ENCODE measurements at regions not wholly inside any gene's neighbourhood (a gene's known extent, or its start where the extent isn't known, plus 50 kb on each side); places are given as distances from the start of the nearest gene placed in this dataset.

GRCh38 chr1:30410153-30410851, 313.1 kb downstream of the MATN1 start:
- Histone ChIP-seq H3K9me3 (replicated peaks) (no peaks in the 10 kb centered on the region), H3K4me1 (no peaks in the 10 kb centered on the region), H3K27ac (no peak overlapping the region), H3K27me3 (peaks cover 4% of the 10 kb centered on the region; the same call in 1 of the 2 replicates), H3K36me3 (no peaks in the 10 kb centered on the region), H3K4me3 (no peak overlapping the region)
- DNase-seq = no peak

- DNase-seq = no peak
- Histone ChIP-seq H3K27me3 (peaks cover 4% of the 10 kb centered on the region; the same call in 1 of the 2 replicates), H3K4me3 (no peak overlapping the region), H3K27ac (no peak overlapping the region), H3K36me3 (no peaks in the 10 kb centered on the region), H3K4me1 (no peaks in the 10 kb centered on the region), H3K9me3 (replicated peaks) (no peaks in the 10 kb centered on the region)
Measured at GRCh38 chr1:30409476-30410152, 313.8 kb downstream of the MATN1 start.

- Histone ChIP-seq H3K9me3 (replicated peaks) (no peaks in the 10 kb centered on the region), H3K27me3 (peaks cover 7% of the 10 kb centered on the region), H3K4me1 (no peaks in the 10 kb centered on the region), H3K4me3 (no peak overlapping the region), H3K36me3 (no peaks in the 10 kb centered on the region), H3K27ac (no peak overlapping the region)
- DNase-seq = no peak
Measured at GRCh38 chr1:30407865-30408580, 315.4 kb downstream of the MATN1 start.

GRCh38 chr1:30406996-30407864, 316.2 kb downstream of the MATN1 start:
- H3K4me1 ChIP-seq = no peaks in the 10 kb centered on the region
- no peaks in the 10 kb centered on the region for H3K36me3 ChIP-seq
- H3K27me3 ChIP-seq = peaks cover 6% of the 10 kb centered on the region
- peak in 1 of 2 experiments; percentile 1 for DNase-seq
- no peak overlapping the region for H3K4me3 ChIP-seq
- H3K27ac ChIP-seq = no peak overlapping the region
- H3K9me3 ChIP-seq (replicated peaks) = no peaks in the 10 kb centered on the region

GRCh38 chr1:30405631-30406212, 317.7 kb downstream of the MATN1 start:
- Histone ChIP-seq H3K4me1 (no peaks in the 10 kb centered on the region), H3K36me3 (no peaks in the 10 kb centered on the region), H3K27me3 (peaks cover 6% of the 10 kb centered on the region), H3K9me3 (replicated peaks) (no peaks in the 10 kb centered on the region), H3K27ac (no peak overlapping the region), H3K4me3 (no peak overlapping the region)
- peak in 1 of 2 experiments; percentile 1 for DNase-seq

GRCh38 chr1:30405081-30405480, 318.3 kb downstream of the MATN1 start:
- Histone ChIP-seq H3K9me3 (replicated peaks) (no peaks in the 10 kb centered on the region), H3K27ac (no peak overlapping the region), H3K4me3 (no peak overlapping the region), H3K4me1 (no peaks in the 10 kb centered on the region), H3K27me3 (peaks cover 6% of the 10 kb centered on the region), H3K36me3 (no peaks in the 10 kb centered on the region)
- no peak for DNase-seq

GRCh38 chr1:30404341-30404740, 319.0 kb downstream of the MATN1 start:
- Histone ChIP-seq H3K4me1 (no peaks in the 10 kb centered on the region), H3K36me3 (no peaks in the 10 kb centered on the region), H3K27me3 (peaks cover 6% of the 10 kb centered on the region), H3K27ac (no peak overlapping the region), H3K9me3 (replicated peaks) (no peaks in the 10 kb centered on the region), H3K4me3 (no peak overlapping the region)
- no peak for DNase-seq

- peaks cover 6% of the 10 kb centered on the region for H3K27me3 ChIP-seq
- H3K36me3 ChIP-seq = no peaks in the 10 kb centered on the region
- no peaks in the 10 kb centered on the region for H3K9me3 ChIP-seq (replicated peaks)
- H3K4me1 ChIP-seq = no peaks in the 10 kb centered on the region
- no peak for DNase-seq
- H3K27ac ChIP-seq = no peak overlapping the region
- H3K4me3 ChIP-seq = no peak overlapping the region
Measured at GRCh38 chr1:30403726-30404125, 319.7 kb downstream of the MATN1 start.

GRCh38 chr1:30403061-30403645, 320.2 kb downstream of the MATN1 start:
- Histone ChIP-seq H3K4me3 (no peak overlapping the region), H3K27me3 (peaks cover 6% of the 10 kb centered on the region), H3K27ac (no peak overlapping the region), H3K9me3 (replicated peaks) (no peaks in the 10 kb centered on the region), H3K4me1 (no peaks in the 10 kb centered on the region), H3K36me3 (no peaks in the 10 kb centered on the region)
- no peak for DNase-seq

GRCh38 chr1:30402031-30402430, 321.4 kb downstream of the MATN1 start:
- Histone ChIP-seq H3K27me3 (peaks cover 6% of the 10 kb centered on the region), H3K4me1 (no peaks in the 10 kb centered on the region), H3K9me3 (replicated peaks) (no peaks in the 10 kb centered on the region), H3K36me3 (no peaks in the 10 kb centered on the region), H3K4me3 (no peak overlapping the region), H3K27ac (no peak overlapping the region)
- DNase-seq = no peak

GRCh38 chr1:30400507-30400906, 322.9 kb downstream of the MATN1 start:
- Histone ChIP-seq H3K4me3 (no peak overlapping the region), H3K27ac (no peak overlapping the region), H3K27me3 (peaks cover 6% of the 10 kb centered on the region), H3K4me1 (no peaks in the 10 kb centered on the region), H3K9me3 (replicated peaks) (no peaks in the 10 kb centered on the region), H3K36me3 (no peaks in the 10 kb centered on the region)
- no peak for DNase-seq

GRCh38 chr1:30399026-30399425, 324.4 kb downstream of the MATN1 start:
- H3K4me3 ChIP-seq = no peak overlapping the region
- no peak overlapping the region for H3K27ac ChIP-seq
- DNase-seq = no peak
- H3K27me3 ChIP-seq = peaks cover 7% of the 10 kb centered on the region; the same call in 1 of the 2 replicates
- H3K36me3 ChIP-seq = no peaks in the 10 kb centered on the region
- no peaks in the 10 kb centered on the region for H3K9me3 ChIP-seq (replicated peaks)
- H3K4me1 ChIP-seq = no peaks in the 10 kb centered on the region

- no peak overlapping the region for H3K4me3 ChIP-seq
- no peak for DNase-seq
- peaks cover 8% of the 10 kb centered on the region for H3K27me3 ChIP-seq
- no peaks in the 10 kb centered on the region for H3K36me3 ChIP-seq
- H3K9me3 ChIP-seq (replicated peaks) = no peaks in the 10 kb centered on the region
- H3K4me1 ChIP-seq = no peaks in the 10 kb centered on the region
- no peak overlapping the region for H3K27ac ChIP-seq
Measured at GRCh38 chr1:30397576-30397975, 325.8 kb downstream of the MATN1 start.

- peaks cover 8% of the 10 kb centered on the region for H3K27me3 ChIP-seq
- no peak for DNase-seq
- H3K36me3 ChIP-seq = no peaks in the 10 kb centered on the region
- H3K4me1 ChIP-seq = no peaks in the 10 kb centered on the region
- H3K9me3 ChIP-seq (replicated peaks) = no peaks in the 10 kb centered on the region; the same call in 1 of the 2 replicates
- H3K4me3 ChIP-seq = no peak overlapping the region
- no peak overlapping the region for H3K27ac ChIP-seq
Measured at GRCh38 chr1:30395631-30396030, 327.8 kb downstream of the MATN1 start.
